Vagina (tissue), 2 donors: ENCODE measurements at regions not wholly inside any gene's neighbourhood (a gene's known extent, or its start where the extent isn't known, plus 50 kb on each side); places are given as distances from the start of the nearest gene placed in this dataset.

Experiments
- POLR2A ChIP-seq, 2 donors: fragments of 450-650 bp; IDR thresholded peaks; one replicate each; pipeline ENCODE4 v1.6.1; 2017; ENCODE audit warnings: antibody characterized with exemption in 2 of 2, mild to moderate bottlenecking in 2 of 2, moderate library complexity in 2 of 2
- TF ChIP-seq, protein P1 (sequence below), 3 experiments: fragments of 450-650 bp in 2 of 3; fragments of 200-600 bp in 1 of 3; sonication (generic) in 1 of 3; IDR thresholded peaks; one replicate each; pipeline ENCODE4 v1.5.1; 2017 to 2019; ENCODE audit warnings: antibody characterized with exemption in 3 of 3, mild to moderate bottlenecking in 2 of 3, moderate library complexity in 2 of 3

DNA sequence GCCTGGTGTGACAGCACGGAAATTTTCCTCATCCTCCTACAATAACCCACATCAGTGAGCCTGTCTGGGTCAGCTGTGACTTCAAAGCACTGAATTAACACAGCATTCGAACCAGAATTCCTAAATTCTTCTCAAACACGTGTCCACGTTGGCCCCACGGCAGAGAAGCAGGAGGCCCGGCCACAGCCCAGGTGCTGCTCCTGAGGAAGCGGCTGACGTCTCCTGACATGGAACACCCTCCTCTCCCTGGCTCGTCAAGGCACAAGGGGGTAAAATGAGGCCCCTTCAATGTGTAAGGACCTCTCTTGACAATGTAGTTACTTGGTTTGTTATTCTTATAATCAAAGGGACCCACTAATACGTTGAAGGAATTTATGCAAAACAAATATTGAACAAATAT lies 156.3 kb upstream of the GSC start:
- TF ChIP-seq, protein P1, sequence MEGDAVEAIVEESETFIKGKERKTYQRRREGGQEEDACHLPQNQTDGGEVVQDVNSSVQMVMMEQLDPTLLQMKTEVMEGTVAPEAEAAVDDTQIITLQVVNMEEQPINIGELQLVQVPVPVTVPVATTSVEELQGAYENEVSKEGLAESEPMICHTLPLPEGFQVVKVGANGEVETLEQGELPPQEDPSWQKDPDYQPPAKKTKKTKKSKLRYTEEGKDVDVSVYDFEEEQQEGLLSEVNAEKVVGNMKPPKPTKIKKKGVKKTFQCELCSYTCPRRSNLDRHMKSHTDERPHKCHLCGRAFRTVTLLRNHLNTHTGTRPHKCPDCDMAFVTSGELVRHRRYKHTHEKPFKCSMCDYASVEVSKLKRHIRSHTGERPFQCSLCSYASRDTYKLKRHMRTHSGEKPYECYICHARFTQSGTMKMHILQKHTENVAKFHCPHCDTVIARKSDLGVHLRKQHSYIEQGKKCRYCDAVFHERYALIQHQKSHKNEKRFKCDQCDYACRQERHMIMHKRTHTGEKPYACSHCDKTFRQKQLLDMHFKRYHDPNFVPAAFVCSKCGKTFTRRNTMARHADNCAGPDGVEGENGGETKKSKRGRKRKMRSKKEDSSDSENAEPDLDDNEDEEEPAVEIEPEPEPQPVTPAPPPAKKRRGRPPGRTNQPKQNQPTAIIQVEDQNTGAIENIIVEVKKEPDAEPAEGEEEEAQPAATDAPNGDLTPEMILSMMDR (IDR thresholded peaks at IDR 0.05), result no peak
- TF ChIP-seq POLR2A (IDR thresholded peaks at IDR 0.05), result no peak
